IPS DF 19.7 (cell line): ENCODE measurements at regions not wholly inside any gene's neighbourhood (a gene's known extent, or its start where the extent isn't known, plus 50 kb on each side); places are given as distances from the start of the nearest gene placed in this dataset.

Source experiments
- DNase-seq: peaks from one replicate; pipeline ENCODE4 v3.0.0-alpha.2; 2013; ENCODE audit warnings: low read depth, low spot score

DNA sequence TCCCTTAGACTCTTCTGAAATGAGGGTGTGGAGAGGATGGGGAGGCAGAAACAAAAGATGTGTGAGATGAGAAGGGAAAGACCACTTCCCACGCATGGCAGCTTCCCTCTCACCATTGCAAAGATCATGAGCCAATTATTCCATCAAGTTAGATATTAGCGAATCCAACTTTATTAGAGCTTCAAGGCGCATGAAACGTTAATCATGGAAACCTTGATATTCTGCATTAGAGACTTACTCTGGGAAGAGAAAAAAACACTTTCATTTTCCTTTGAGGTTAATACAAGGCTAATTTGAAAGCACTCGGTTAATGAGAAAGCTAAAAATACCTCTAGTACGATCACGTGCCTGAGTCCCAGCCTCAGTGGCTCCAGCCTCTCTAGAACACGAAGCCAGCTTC lies 220.6 kb upstream of the RPL38 start:
- DNase-seq: no peak

DNA sequence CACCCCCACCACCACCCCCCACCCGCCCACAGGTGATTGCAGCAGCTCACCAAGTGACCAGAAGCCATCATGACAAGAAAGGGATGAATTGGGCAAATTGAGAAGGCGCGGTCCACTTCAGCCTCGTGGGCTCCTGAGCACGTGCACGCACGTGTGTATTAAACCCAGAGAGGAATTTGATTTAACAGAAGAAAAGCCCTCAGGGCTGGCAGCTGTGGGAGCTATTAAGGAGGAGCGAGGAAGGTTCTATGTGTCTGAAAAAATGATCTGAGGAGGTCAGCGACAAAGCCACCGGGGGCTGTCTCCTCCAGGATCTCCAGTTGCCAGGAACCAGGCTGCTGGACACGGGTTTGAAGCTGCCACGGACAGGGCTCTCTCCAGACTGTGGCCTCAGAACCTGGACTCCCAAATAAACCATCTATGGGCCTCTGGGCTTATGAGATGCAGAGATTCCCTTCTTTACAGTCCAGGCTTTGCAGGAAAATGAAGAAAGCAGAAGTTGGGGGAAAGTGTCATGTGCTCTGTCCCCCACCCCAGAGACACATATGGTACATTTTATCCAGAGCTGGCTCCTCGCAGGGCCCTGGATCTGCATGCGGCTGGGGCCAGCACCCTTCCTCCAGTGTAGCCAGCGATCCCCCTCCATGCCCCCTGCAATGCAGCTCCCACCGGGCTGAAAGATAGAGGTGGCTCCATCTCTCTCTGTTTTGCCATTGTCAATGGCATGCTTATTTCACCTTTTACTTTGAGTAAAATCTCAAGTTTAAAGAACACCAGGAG lies 219.7 kb upstream of the RPL38 start:
- DNase-seq: no peak

DNA sequence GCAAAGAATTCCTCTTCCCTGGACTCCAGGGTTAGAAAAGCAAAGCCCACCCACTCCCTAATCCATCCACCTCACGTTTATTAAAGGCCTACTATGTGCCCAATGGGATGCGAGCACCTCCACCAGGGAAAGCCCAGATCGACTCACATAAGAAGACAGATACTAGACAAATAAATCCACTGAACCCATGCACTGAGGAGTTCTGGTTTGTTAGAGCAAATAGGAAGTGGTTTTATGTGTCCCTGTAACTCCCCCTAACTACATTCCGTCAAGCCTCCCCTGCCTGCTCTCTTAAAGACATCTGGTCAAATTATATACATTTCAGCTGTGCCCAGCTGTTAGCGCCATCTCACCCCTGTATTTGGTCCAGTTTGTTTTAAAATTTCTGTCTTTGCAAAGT lies 218.5 kb upstream of the RPL38 start:
- DNase-seq: no peak

DNA sequence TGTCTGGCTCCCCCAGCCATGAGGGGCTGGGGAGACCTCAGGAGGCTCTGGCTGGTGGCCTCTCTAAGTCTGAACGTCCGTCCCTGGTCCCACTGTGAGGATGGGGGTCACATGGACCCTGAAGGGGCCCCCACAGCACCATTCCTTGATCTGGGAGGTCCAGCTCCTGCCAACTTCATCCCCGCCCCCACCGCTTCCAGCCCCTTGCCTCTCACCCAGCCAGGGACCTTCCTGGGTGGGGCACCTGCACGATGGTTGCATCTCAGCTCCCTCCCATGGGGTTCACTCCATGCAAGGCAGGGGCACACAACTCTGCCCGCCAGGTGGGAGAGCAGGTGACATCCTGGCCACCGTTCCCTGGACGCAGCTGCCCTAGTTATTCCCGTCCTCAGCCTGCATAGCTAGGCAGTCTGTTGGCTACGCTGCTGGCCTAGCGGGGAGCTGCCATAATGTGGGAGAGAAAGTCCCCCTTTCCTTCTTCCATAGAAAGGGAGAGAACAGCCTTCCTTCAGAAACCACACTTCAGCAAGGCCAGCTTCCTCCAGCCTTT lies 217.9 kb upstream of the RPL38 start:
- DNase-seq: no peak

DNA sequence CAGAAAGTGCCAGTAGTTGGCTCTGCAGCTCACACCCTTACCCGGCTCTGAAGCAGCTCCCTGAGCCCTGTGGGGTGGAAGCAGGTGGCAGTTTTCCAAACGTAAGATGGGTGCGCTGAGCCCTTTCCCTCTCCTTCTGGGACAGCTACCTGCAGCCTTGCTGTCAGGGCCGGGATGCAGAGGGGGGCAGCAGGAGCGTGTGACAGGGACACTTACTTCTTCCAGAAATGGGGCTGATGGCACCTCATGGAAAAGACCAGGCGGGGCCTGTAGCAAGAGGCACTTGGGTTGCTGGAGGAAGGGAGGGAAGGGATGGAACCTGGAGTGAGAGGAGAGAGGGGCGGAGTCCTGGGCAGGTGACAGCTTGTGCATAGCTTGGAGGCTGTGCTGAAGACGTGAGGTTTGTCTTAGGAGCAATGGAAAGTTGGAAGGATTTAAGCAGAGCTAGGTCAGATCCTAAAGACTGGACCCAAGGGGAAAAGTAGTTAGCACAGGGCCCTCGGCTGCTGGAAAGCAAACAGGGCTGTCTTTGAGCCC lies 216.8 kb upstream of the RPL38 start:
- DNase-seq: no peak

DNA sequence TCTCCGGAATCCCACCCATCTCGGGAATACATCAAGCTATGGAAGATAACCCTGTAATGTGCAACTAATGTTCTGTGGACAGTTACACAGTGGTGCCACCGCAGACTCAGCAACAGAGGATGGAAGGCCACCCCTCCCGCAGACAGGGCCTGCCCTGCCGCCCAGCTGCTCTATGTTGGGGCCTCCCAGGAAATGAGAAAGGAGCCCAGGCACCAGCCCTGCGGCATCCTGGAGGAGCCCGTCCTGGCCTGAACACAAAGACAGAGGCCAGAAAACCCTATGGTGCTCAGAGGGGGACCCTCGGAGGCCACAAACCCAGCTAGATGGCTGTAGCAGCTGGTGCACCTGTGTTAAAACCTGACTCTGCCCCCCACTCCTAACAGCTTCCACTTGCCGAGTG lies 216.1 kb upstream of the RPL38 start:
- DNase-seq: no peak

DNA sequence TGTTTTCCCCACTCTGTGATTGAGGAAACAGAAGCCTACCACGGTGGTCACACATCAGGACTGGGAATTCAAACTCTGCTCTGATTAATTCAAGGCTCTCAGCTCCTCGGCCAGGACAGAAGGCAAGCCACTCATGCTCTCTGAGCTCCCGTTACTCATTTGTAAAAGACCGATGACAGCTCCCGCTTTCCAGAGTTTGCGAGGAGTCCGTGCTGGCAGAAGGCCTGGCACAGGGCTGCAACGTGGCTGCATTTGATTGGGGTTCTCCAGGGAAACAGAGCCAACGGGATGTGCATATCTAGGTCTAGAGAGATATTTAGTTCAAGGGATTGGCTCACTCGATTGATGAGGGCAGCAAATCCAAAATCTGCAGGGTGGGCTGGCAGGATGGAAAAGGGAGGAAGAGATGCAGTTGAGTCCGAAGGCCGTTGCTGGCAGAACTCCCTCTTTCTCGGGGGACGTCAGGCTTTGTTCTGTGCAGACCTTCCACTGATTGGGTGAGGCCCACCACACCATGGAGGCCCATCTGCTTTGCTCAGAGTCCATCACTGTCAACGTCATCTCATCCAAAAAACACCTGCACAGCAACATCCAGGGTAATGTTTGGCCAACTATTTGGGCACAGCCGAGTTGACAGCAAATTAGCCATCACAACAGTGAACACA lies 215.5 kb upstream of the RPL38 start:
- no peak for DNase-seq

DNA sequence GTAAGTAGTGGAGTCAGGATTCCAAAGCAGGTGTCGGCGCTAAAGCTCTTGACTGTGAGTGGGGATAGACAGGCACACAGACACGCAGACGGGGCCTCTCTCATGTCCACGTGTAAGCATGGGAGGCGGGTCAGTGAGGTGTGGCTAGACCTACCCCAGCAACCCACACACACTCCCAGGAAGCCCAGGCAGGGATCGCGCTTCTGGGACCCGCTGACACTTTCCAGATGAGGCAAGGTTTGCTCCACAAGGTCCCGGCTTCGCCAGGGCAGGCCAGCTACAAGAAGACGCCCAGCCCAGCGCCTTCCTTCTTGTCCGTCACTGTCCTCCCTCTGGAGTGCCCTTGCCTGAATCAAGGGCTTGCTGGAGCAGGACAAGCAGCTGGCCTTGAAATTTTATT lies 213.8 kb upstream of the RPL38 start:
- DNase-seq: no peak

DNA sequence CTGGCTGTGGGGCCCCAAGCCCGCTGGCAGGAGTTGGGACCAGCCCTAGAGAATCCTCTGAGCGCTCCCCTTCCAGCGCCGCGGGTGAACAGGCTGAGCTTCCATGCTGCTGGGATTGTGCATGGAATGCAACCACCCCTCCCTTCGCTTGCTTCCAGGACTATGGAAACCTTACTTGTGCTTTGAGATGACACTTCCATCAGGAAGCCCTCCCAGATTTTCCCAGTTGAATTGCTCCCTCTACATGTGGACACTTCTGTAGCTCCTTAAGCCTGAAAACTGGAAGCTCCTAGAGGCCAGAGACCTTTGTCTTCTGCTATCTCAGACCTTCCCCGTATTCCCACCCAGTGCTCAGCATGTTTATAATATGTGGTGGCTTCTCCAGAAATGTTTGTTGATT lies 213.2 kb upstream of the RPL38 start:
- DNase-seq: no peak

DNA sequence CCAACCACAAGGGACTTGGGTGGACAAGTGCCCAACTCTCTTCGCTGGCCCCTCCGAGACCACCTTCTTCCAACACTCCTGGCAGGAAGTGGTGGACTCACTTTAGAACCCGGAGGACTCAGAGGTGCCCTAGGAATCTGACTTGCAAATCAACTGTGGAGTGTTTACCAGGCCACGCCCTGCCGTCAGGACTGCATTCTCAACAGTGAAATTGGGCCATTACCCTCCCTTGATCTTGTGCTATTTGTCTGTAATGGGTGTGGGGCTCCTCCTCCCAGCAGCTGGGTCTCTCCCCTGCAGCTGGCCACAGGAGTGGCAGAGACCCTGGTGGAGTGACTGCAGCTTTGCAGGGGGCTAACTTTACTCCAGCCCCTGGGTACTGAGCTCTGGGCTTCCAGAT lies 212.2 kb upstream of the RPL38 start:
- no peak for DNase-seq

DNA sequence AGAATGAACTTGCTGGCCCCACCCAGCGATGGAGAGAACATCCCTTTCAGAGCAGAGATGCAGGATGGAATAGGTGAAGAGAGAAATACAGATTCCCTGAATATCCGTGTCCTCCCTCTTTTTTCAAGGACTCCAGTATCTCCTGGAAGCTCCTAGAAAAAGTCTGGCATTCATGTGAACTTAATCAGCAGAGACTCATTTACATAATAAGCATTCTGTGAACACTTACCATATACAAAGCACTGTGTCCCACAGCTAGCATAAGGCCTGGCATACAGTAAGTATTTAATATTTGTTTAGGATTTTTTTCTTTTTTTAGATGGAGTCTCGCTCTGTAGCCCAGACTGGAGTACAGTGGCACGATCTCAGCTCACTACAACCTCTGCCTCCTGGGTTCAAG lies 208.5 kb upstream of the RPL38 start:
- no peak for DNase-seq

DNA sequence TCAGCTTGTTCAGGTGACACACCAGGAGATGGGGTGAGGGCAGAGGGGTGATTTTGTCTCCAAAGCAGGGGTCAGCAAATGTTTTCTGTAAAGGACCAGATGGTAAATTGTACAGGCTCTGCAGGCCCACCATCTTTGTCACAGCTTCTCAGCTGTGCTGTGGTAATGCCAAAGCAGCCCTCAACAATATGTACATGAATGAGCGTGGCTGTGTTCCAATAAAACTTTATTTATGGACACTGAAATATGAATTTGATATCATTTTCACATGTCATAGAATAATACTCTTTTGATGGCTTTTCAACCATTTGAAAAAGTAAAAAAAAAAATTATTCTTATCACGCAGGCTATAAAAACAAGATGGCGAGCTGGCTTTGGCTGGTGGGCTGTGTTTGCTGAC lies 206.4 kb upstream of the RPL38 start:
- no peak for DNase-seq

DNA sequence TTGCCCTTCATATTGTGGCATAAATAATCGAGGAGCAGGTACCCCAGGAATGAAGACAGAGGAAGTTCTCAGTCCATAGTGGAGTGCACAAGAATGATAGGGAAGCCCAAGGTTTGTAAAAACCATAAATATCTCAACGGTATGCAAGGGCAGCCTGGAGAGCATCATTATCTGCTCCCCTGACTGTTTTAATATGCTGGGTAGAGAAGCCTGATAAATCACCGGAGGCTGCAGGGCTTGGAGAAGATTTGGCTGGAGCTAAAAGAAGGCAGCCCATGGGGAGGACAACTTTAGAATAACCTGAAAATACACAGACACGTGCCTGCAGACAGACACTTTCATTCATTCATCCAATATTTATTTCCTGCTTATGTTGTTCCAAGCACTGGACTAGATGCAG lies 205.2 kb upstream of the RPL38 start:
- no peak for DNase-seq

DNA sequence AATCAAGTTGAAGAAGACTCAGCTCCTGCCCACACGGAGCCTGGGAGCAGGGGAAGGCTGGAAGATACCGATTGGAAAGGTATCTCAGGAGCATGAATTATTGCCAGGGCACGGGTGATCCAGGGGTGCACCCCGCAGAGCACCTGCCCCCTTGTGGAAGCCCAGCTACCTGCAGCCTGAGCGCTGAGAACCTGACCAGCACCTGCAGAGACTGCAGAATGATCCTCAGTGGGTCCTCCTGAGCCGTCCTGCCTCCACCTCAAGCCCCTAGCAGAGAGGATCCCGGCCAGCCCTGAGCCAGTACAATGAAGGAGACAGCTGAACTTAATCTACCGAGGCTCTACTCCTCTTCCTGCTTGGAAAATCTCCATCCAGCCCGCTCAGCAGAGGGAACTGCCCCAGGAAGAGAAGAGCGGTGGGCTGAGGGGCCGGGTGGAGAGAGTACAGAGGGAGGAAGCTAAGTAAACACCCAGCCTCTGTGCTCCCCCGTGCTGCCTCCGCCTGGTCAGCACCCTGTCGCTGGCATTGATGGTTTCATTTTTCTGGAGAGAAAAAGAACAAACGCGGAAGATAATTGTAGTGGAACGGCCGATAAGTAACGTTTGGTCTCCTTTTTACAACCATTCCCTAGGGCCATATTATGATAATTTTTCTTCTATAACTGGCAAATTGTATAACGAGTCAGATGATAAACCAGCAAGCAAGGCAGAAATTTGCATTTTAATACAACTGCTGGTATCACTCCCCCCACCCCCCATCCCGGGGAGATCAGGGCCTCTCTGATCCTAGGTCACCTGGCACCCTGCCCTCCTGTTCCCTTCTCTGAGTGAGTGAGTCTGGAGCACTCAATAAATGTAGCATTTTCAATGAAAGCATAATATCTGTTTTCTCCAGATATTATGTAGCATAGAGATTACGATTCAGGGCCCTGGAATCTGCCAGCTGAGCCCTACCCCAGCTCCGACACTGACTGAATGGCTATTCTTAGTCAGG lies 204.5 kb upstream of the RPL38 start:
- DNase-seq: peak; percentile 33

DNA sequence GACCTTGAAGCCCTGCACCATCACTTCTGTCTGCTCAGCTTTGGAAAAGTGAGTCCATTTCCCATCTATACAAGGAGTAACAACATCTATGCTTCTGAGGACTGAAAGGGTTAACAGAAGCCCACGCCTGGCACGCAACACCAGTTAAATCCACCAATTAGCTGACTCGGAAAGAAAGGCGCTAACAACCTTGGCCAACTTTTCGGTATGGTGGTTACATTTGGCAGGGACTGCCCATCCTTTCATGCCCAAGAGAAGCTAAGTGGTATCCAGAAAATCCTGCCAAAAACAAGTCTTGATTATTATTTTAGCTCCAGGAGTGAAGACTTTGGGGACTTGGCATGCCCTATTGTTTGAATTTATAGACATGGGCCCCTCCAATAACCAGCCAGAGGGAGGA lies 202.3 kb upstream of the RPL38 start:
- DNase-seq: no peak

DNA sequence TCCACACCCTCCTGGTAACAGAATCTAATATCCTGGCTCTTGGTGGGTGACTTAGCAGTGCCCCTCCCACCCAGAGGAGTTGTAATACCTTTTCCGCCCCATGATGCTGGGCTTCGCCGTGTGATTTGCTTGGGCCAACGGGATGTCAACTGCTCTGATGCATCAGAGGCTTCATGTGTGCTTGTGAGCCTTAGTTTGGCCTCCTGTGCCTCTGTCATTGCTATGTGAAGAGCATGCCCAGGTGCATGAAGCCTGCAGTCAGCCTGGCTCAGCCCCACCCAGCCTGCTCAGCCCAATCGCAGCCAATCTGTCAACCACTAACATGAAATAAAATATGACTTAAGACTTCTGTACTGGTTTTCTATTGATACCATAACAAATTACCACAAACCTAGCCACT lies 201.2 kb upstream of the RPL38 start:
- DNase-seq: no peak

DNA sequence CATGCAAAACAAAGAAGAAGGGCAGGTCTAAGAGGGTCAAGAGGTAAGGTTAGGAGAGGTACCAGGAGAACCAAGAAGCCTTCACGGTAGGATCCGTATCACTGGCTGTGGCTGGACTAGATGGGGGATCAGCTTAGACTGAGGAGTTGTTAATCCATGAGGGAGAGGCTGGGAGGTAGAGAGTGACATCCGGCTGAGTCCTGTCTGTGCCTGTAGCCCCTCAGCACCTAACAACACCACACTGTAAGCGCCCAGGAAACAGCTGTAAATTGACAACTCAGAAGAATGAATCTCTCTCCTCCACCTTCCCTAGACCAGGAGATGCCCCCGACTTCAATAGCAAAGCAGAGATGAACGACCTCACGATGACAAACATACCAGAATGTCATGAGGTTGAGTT lies 199.4 kb upstream of the RPL38 start:
- no peak for DNase-seq

DNA sequence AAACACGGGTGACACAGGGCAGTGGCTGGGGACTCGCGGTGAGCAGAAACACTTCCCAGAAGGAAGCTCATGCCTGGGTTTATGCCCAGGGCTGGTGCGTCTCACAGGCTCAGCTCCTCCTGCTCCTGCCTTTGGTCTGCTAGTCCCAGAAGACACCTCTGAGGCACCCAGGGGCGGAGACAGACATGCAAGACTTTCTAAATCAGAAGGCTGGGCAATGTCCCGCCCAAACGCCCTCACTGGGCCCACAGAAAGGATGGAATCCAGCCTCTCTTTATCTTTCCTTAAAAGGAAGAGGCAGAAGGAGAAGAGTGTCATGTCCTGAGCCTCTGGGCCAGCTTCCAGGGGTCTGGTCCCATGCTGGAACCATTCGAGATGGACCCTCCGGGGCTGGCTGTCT lies 197.7 kb upstream of the RPL38 start:
- DNase-seq: no peak

DNA sequence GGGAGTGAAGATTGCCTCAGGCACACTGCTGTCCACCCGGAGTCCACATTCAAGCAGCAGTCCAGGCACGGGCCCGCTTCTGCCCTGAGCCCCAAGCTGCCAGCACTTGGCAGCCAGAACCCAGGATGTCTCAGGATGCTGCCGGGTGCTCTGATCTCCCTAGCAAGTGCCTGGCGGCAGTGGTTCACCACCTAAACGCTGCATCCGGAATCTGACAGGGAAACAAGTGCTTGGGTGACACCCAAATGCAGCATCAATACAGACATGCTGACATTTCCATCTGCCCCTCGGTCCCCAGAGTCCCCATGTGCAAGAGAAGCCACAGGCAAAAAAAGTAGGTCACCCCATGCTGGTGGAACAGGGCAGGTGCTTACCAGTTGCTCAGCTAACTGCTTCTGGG lies 197.1 kb upstream of the RPL38 start:
- no peak for DNase-seq

DNA sequence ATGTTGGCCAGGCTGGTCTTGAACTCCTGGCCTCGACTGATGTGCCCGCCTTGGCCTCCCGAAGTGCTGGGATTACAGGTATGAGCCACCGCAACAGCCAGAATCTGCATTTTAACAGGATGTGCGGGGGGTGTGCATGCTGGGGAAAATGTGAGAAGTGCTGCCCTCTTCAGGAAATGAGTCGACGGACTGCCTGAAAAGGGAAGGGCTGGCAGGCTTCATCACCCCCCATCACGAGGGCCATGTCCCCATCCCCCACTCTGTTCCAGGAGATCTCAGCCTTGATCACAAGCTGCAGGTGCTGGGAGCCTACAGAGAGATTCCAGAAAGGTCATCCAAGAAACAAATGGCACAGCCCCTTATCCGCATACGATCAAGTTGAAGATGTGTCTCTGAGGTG lies 195.3 kb upstream of the RPL38 start:
- peak; percentile 45 for DNase-seq

DNA sequence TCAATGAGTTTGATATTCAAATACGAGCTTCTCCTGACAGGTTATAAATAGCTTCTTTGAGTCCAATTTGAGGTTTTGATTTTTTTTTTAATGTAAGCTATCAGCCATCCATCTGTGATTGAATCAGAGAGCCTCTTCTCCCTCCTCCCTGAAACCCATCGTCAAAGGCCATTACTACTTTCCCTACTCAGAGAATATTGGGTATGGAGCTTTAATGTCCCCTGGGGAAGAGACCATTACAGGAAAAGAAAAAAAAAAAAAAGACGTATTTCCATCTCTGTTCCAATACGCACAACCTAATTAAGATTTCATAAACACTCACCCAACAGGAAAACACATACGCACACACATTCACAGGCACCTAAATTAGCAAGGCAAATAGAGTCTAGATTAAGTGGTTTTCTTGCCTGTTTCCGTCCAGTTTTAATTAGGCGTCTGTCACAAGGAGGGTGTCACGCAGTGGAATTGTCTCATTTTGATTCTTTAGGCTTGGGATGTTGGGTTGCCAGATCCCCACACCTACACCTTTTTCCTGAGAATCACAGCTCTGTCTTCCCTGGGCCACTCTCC lies 194.3 kb upstream of the RPL38 start:
- no peak for DNase-seq
